Left lung (tissue), 4 donors: ENCODE measurements at regions not wholly inside any gene's neighbourhood (a gene's known extent, or its start where the extent isn't known, plus 50 kb on each side); places are given as distances from the start of the nearest gene placed in this dataset.

Source experiments
- ATAC-seq: fragments of 200-7000 bp; cut with Tn5 transposase; one replicate; pipeline ENCODE4 v1.9.1; 2020; ENCODE audit warnings: moderate library complexity
- DNase-seq, 4 donors: peaks; one replicate each; pipeline ENCODE4 v3.0.0-alpha.2; 2013 to 2020
- H3K27ac ChIP-seq, 2 donors: fragments of 200-600 bp; sonication (generic) in 1 of 2; one replicate each; pipeline versions ENCODE4 v1.5.0 to v1.8.0; 2020 to 2021
- H3K27me3 ChIP-seq, 2 donors: fragments of 200-600 bp; sonication (generic) in 1 of 2; one replicate each; pipeline versions ENCODE4 v1.5.0 to v1.8.0; 2020 to 2021
- H3K36me3 ChIP-seq, 2 donors: fragments of 200-600 bp; sonication (generic) in 1 of 2; one replicate each; pipeline versions ENCODE4 v1.5.0 to v1.8.0; 2020 to 2021
- H3K4me1 ChIP-seq, 2 donors: fragments of 200-600 bp; one replicate each; pipeline ENCODE4 v1.8.0; 2021
- H3K4me3 ChIP-seq, 2 donors: fragments of 200-600 bp; sonication (generic) in 1 of 2; one replicate each; pipeline versions ENCODE4 v1.5.0 to v1.8.0; 2020 to 2021; ENCODE audit warnings: mild to moderate bottlenecking in 1 of 2
- H3K9me3 ChIP-seq, 2 donors: fragments of 200-600 bp; sonication (generic) in 1 of 2; one replicate each; pipeline versions ENCODE4 v1.5.0 to v1.8.0; 2020 to 2021
- intact Hi-C, 2 donors: fragments of 100-400 bp; cut with DNase I; formaldehyde crosslinking; loops; one replicate each; pipeline versions ENCODE4 v1.11.2 to v1.14.2; 2022
- TF ChIP-seq, protein P1 (sequence below), 2 donors: fragments of 200-600 bp; sonication (generic) in 1 of 2; IDR thresholded peaks; one replicate each; pipeline versions ENCODE4 v1.5.0 to v1.8.0; 2021; ENCODE audit warnings: antibody characterized with exemption in 2 of 2
- donor health status: DM: no; HTN: yes; CAD: no.
- donor health status: DM: no; HTN: no; CAD: no.

DNA sequence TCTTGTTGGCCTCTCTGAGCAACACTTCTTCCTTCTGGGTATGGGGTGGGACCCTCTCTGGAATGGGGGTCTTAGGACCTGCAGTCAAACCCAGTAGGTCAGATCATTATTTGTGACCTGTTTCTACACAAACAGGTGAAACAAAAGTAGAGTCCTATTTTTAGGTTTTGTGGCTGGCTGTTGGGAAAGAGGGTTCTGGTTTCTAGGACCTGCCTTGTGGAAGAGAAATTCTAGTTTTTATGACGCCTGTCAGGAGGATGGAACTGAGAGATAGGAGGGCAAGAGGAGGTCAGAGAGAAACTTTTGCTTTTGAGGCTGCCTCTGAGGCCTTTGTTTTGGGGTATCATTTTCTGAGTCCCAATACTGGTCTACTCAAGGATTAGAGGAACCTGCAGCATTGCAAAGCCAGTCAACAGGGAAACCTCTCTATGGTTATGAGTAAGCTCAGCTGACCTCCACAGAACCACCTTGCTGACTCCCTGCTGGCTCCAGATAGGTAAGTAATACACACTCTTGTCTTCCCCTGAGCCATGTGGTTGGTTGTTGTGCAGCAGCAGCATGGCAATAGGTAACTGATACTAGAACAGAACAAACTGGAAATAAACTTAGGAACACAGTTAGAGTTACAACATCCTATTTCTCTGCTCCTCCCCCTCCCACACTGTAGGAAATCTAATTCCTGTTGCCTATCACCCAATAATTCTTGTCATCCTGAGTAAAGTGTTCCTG is 114.7 kb upstream of the VCX3B start:
- TF ChIP-seq, protein P1, sequence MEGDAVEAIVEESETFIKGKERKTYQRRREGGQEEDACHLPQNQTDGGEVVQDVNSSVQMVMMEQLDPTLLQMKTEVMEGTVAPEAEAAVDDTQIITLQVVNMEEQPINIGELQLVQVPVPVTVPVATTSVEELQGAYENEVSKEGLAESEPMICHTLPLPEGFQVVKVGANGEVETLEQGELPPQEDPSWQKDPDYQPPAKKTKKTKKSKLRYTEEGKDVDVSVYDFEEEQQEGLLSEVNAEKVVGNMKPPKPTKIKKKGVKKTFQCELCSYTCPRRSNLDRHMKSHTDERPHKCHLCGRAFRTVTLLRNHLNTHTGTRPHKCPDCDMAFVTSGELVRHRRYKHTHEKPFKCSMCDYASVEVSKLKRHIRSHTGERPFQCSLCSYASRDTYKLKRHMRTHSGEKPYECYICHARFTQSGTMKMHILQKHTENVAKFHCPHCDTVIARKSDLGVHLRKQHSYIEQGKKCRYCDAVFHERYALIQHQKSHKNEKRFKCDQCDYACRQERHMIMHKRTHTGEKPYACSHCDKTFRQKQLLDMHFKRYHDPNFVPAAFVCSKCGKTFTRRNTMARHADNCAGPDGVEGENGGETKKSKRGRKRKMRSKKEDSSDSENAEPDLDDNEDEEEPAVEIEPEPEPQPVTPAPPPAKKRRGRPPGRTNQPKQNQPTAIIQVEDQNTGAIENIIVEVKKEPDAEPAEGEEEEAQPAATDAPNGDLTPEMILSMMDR (IDR thresholded peaks at IDR 0.05) = no peak
- Histone ChIP-seq H3K27ac (no peak overlapping the region), H3K27me3 (no peaks in the 10 kb centered on the region), H3K4me1 (no peaks in the 10 kb centered on the region), H3K36me3 (no peaks in the 10 kb centered on the region), H3K9me3 (no peaks in the 10 kb centered on the region), H3K4me3 (no peak overlapping the region)
- no peak for ATAC-seq
- intact Hi-C loops = no loop called here
- DNase-seq = no peak

DNA sequence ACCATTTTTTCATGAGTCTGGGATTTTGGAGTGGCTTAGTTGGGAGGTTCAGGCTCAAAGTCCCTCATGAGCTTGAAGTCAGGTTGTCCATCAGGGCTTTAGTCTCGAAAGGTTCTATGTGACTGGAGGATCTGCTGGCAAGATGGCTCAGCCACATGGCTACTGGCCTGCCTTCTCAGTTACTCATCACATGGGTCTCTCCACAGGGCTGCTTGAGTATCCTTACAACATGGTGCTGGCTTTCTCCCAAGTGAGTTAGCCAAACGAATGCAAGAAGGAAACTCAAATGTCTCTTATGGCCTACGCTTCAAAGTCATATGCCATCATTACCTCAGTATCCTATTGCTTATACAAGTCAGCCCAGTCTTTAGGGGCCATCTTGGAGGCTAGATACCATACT is 106.3 kb upstream of the VCX3B start:
- Histone ChIP-seq H3K4me1 (no peaks in the 10 kb centered on the region), H3K27ac (no peak overlapping the region), H3K27me3 (no peaks in the 10 kb centered on the region), H3K36me3 (no peaks in the 10 kb centered on the region), H3K4me3 (no peak overlapping the region), H3K9me3 (peaks cover 0 to 2% of the 10 kb centered on the region in 2 donors)
- ATAC-seq (no peak), DNase-seq (no peak)
- TF ChIP-seq, protein P1 (IDR thresholded peaks at IDR 0.05) = no peak
- intact Hi-C loops = no loop called here

DNA sequence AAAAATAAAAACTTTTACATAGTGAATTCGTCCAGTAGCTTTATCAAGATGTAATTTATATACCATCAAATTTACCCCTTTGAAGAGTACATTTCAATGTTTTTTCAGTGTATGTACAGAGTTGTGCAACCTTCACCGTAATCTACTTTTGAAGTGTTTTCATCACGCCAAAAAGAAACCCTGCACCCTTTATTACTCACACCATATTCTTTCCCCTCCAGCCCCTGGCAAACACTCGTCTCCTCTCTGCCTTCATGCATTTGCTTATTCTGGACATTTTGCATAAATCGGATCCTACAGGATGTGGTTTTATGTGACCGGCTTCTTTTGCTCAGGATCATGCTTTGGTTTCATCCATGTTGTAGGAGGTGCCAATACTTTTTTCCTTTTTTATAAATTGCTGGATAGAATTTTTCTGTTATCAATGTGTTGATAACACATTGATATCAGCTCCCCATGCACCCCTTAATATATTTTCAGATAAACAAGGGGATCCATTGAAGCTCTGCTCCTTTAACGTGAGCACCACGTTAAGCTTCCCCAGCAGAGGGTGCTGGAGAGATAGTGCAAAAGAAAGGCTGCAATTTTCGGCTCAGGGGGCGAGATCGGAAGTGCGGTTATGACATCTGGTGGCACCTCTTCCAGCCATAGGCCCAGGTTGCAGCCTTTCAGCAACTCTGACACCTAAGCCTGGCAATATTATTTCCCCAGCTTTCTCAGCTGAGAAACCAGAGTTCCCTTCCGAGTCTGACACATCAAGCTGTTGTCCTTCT is 100.1 kb upstream of the VCX3B start:
- peak; percentile 84 for ATAC-seq
- TF ChIP-seq, protein P1 (IDR thresholded peaks at IDR 0.05) = peak in 1 of 2 donors; percentile 33
- intact Hi-C loops = no loop called here

DNA sequence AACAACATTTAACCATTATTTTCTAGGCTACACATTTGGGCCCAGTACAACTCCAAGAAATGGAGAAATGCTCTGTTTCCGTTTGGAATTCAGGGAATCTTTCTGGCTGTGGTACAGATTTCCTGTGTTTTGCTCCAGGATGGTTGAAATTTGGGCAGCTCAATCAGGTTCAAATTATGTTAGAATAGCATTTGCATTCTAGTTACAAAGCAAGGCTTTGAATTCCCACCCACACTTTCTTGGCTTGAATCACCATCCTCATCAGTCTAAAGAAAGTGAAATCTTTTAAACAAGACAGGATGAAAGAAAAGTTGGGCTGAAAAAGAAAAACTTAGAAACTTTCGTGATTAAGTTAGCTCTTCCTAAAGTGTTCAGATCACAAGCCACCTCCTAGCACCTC is 98.1 kb upstream of the VCX3B start:
- Histone ChIP-seq H3K27ac (no peak overlapping the region), H3K36me3 (no peaks in the 10 kb centered on the region), H3K9me3 (no peaks in the 10 kb centered on the region), H3K4me3 (no peak overlapping the region), H3K4me1 (no peaks in the 10 kb centered on the region), H3K27me3 (no peaks in the 10 kb centered on the region)
- intact Hi-C loops = no loop called here
- DNase-seq (no peak), ATAC-seq (no peak)
- TF ChIP-seq, protein P1 (IDR thresholded peaks at IDR 0.05) = no peak

More for the DNA sequence above, 100.1 kb upstream of the VCX3B start:
- peak in 1 of 4 donors; percentile 21 for DNase-seq
- Histone ChIP-seq H3K36me3 (no peaks in the 10 kb centered on the region), H3K4me3 (no peak overlapping the region), H3K9me3 (no peaks in the 10 kb centered on the region), H3K4me1 (no peaks in the 10 kb centered on the region), H3K27me3 (no peaks in the 10 kb centered on the region), H3K27ac (no peak overlapping the region)

DNA sequence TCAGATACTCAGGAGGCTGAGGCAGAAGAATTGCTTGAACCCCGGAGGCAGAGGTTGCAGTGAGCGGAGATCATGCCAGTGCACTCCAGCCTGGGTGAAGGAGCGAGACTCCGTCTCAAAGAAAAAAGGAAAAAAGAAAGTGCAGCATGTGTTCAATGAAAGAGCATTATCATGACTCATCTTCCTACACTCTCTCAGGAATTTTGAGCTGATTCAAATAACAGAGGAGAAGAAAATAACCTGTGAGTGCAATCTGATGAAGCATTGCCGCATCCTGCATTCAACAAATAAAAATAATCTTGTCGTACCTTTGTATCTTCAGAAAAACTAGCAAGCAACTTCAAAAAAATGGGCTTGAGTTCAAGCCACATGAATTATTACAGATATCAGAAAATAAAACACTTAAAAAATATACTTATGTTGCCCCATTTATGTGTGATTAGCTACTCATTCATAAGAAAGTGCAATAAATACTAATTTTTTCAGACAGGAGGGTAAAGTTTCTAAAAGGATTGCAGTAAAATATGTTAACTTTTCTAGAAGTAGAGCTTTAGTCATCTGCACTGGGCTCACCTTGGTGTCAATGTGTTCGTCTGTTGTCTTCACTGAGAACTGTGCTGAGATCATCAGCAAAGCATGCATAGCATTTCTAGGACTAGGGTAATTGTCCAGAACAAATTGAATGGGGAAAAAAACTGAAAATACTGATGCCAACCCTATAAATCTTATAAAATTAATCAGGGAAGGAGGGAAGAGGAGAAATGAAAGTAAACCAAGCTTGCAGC is 90.4 kb upstream of the VCX3B start:
- no peak overlapping the region for H3K27ac ChIP-seq
- peaks cover 0 to 5% of the 10 kb centered on the region in 2 donors for H3K9me3 ChIP-seq
- no peaks in the 10 kb centered on the region for H3K27me3 ChIP-seq
- TF ChIP-seq, protein P1 (IDR thresholded peaks at IDR 0.05) = no peak
- H3K36me3 ChIP-seq = no peaks in the 10 kb centered on the region
- H3K4me3 ChIP-seq = no peak overlapping the region
- no peaks in the 10 kb centered on the region for H3K4me1 ChIP-seq
- no peak for ATAC-seq
- no peak for DNase-seq
- intact Hi-C loops = no loop called here
